Type B pancreatic cell (in vitro differentiated cells): ENCODE measurements at regions not wholly inside any gene's neighbourhood (a gene's known extent, or its start where the extent isn't known, plus 50 kb on each side); places are given as distances from the start of the nearest gene placed in this dataset.

Experiments used
- DNase-seq: peaks from one replicate; pipeline ENCODE4 v3.0.0; 2021; ENCODE audit warnings: mixed read lengths; ENCODE audit not compliant: unreplicated experiment; ENCODE audit errors: extremely low spot score
- H3K27ac Mint-ChIP-seq: 2 replicates; pipeline ENCODE4 v1.8.0; 2021; ENCODE audit warnings: mild to moderate bottlenecking, mixed read lengths
- H3K27me3 Mint-ChIP-seq: 2 replicates; pipeline ENCODE4 v1.8.0; 2021; ENCODE audit warnings: mixed read lengths
- H3K36me3 Mint-ChIP-seq: 2 replicates; pipeline ENCODE4 v1.8.0; 2021; ENCODE audit warnings: mixed read lengths
- H3K4me1 Mint-ChIP-seq: one replicate; pipeline ENCODE4 v1.8.0; 2021; ENCODE audit warnings: mixed read lengths; ENCODE audit not compliant: unreplicated experiment
- H3K4me3 Mint-ChIP-seq: 2 replicates; pipeline ENCODE4 v1.8.0; 2021; ENCODE audit warnings: mild to moderate bottlenecking, mixed read lengths
- H3K9me3 Mint-ChIP-seq: 2 replicates; pipeline ENCODE4 v1.8.0; 2021; ENCODE audit warnings: mixed read lengths
- TF ChIP-seq, protein P1 (sequence below): fragments of 200-600 bp; sonication (generic); conservative IDR thresholded peaks from 2 replicates; pipeline ENCODE4 v1.5.0; 2021; ENCODE audit warnings: antibody characterized with exemption, mild to moderate bottlenecking

DNA sequence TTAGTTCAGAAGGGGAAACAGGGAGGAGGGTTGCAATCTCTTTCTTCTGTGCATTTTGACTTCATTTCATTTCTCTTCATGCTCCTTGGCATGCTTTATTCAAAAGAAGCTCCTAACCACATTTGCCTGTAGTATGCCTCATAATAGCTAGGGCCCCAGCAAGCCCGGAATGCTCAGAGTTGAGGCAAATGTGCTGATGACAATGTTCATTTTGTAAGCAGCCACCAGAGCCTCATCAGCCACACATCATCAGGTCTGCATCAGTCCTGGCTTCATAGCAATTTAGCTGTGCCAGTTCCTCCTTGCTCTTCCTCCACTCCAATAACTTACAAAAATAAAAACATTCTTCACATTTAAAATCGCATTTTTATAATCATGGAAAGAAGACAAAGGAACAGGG lies 65.4 kb upstream of the MMADHC start:
- Mint-ChIP-seq H3K4me1 (peaks cover 4% of the 10 kb centered on the region), H3K4me3 (no peak overlapping the region), H3K9me3 (no peaks in the 10 kb centered on the region), H3K27ac (no peak overlapping the region), H3K27me3 (no peaks in the 10 kb centered on the region), H3K36me3 (no peaks in the 10 kb centered on the region)
- DNase-seq: no peak
- TF ChIP-seq, protein P1, sequence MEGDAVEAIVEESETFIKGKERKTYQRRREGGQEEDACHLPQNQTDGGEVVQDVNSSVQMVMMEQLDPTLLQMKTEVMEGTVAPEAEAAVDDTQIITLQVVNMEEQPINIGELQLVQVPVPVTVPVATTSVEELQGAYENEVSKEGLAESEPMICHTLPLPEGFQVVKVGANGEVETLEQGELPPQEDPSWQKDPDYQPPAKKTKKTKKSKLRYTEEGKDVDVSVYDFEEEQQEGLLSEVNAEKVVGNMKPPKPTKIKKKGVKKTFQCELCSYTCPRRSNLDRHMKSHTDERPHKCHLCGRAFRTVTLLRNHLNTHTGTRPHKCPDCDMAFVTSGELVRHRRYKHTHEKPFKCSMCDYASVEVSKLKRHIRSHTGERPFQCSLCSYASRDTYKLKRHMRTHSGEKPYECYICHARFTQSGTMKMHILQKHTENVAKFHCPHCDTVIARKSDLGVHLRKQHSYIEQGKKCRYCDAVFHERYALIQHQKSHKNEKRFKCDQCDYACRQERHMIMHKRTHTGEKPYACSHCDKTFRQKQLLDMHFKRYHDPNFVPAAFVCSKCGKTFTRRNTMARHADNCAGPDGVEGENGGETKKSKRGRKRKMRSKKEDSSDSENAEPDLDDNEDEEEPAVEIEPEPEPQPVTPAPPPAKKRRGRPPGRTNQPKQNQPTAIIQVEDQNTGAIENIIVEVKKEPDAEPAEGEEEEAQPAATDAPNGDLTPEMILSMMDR: no peak

DNA sequence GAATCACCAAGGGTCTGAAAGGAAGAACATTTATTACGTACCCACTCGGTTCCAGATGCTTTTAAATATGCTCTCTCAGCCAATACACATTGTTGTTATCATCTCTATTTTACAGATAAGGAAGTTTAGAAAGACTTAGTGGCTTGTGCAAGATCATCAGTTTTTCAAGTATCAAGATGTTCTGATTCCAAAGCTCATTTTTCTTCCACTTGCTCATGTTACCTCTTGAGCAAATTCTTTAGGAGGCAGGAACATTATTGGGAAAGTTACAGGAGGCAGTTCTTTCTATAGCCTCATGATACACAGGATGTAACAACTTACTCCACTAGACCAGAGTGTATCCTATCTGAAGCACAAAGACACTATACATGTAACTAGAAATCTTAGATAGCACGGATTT lies 65.0 kb upstream of the MMADHC start:
- Mint-ChIP-seq H3K4me1 (peaks cover 4% of the 10 kb centered on the region), H3K4me3 (no peak overlapping the region), H3K27me3 (no peaks in the 10 kb centered on the region), H3K9me3 (no peaks in the 10 kb centered on the region), H3K27ac (no peak overlapping the region), H3K36me3 (no peaks in the 10 kb centered on the region)
- no peak for DNase-seq
- TF ChIP-seq, protein P1: no peak

DNA sequence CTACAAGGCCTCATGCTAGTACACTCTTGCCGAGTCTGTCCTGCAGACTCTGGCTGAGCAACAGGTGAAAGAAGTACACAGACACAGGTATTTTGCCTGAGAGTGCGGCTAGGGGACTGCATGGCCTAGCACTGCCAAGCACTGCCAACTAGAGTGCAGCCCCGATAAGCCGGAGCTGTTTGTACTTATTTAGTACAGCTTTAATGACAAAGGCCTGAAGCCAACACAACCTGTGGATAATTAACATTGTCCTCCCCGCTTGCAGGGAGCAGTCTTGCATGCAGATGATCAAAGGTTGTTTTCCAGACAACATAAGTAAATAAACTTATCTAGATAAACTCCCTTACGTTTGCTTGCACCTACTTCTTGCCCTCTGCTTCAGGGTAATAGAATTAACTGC lies 63.7 kb upstream of the MMADHC start:
- H3K4me1 Mint-ChIP-seq: no peaks in the 10 kb centered on the region
- H3K4me3 Mint-ChIP-seq: no peak overlapping the region
- H3K27ac Mint-ChIP-seq: no peak overlapping the region
- H3K27me3 Mint-ChIP-seq: no peaks in the 10 kb centered on the region
- no peaks in the 10 kb centered on the region for H3K36me3 Mint-ChIP-seq
- H3K9me3 Mint-ChIP-seq: no peaks in the 10 kb centered on the region
- TF ChIP-seq, protein P1: no peak
- DNase-seq: no peak

DNA sequence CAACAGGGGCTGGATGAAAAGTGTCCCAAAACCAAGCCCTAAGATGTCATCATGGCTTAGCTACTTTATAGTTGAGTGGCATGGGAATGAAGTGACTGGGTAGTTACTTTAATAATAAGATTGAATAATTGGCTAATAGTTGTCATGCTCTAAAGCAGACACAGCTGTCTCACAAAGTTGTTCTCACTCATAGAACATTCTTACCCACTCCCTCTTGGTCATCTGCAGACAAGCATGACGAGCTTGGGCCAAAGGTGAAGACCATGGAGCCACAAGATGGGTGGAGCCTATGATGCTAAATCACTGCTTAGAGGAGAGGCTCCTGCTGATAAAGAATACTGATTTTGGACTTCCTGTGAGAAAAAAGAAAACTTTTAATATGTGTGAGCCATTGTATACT lies 62.4 kb upstream of the MMADHC start:
- no peaks in the 10 kb centered on the region for H3K4me1 Mint-ChIP-seq
- no peak overlapping the region for H3K27ac Mint-ChIP-seq
- no peak overlapping the region for H3K4me3 Mint-ChIP-seq
- H3K27me3 Mint-ChIP-seq: no peaks in the 10 kb centered on the region
- H3K36me3 Mint-ChIP-seq: no peaks in the 10 kb centered on the region
- no peak for DNase-seq
- TF ChIP-seq, protein P1: no peak
- H3K9me3 Mint-ChIP-seq: no peaks in the 10 kb centered on the region

DNA sequence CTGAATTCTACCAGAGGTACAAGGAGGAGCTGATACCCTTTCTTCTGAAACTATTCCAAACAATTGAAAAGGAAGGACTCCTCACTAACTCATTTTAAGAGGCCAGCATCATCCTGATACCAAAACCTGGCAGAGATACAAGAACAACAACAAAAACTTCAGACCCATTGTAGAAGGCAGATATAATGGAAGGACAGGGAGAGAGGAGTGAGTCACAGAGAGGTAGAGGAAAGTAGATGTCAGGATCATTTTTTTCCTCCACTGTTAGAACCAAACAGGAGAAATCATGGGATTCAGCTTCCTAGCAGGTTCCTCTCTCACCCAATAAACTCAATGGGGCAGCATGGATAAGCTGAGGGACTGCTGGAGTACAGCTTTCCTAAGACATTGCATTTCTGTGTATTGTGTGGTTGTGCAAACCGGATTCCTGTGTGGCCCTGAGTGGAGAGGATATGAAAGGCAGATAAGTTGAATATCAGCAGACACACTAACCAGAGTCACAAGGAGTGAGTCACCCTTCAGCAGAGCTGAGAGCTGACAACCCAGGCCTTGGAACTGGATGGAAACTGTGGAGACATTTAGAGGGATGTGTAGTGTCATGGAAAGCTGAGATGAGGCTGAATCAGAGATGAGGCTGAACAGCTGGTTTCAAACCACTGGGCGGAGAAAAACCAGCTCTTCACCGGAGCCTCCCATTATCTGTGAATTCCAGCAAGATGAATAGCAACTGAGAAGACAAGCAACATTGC lies 60.9 kb upstream of the MMADHC start:
- TF ChIP-seq, protein P1: no peak
- H3K9me3 Mint-ChIP-seq: no peaks in the 10 kb centered on the region
- H3K36me3 Mint-ChIP-seq: peaks cover 5% of the 10 kb centered on the region
- H3K27me3 Mint-ChIP-seq: no peaks in the 10 kb centered on the region
- no peaks in the 10 kb centered on the region for H3K4me1 Mint-ChIP-seq
- no peak overlapping the region for H3K27ac Mint-ChIP-seq
- DNase-seq: no peak
- no peak overlapping the region for H3K4me3 Mint-ChIP-seq
